HG02884 (cell line): ENCODE measurements at regions not wholly inside any gene's neighbourhood (a gene's known extent, or its start where the extent isn't known, plus 50 kb on each side); places are given as distances from the start of the nearest gene placed in this dataset.

Experiments
- ATAC-seq: cut with Tn5 transposase; IDR thresholded peaks from one replicate; pipeline ENCODE4 v1.9.1; 2021; ENCODE audit warnings: mild to moderate bottlenecking, moderate library complexity; ENCODE audit not compliant: unreplicated experiment

DNA sequence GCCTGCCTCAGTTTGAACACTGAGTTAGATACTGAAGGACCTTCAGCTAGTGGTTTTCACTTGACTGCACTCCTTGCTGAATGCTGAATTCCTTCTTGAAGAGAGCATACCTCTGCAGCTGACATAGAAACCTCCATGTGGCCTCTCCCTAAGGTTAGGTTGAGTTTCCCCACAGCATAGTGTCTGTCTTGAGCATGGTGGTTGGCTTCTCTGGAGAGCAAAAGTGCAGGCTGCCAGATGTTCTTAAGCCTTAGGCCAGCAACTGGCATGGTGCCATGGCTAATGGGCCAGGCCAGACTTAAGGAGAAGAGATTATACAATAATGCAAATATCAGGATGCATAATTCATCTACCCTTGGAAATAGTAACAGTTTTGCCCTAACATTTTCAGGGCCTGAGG, 545.6 kb upstream of the ZNF385D start:
- no peak for ATAC-seq

DNA sequence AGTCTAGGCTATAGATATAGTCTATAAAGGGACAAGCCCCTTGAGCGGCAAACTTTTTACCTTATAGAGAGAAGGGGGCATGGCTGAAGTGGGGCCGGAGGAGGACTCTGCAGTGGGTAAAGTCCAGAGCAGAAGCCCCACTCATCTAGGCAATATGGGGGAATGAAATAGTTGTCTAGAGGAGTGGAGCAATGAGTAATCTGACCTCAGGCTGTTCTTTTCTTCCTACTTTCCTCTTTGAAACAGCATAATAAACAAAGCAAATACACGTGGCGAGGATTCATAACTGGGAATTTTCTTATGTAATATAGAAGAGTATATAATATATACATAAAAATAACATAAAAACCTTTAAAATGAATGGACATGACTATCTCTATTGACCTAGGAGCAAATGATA, 546.4 kb upstream of the ZNF385D start:
- ATAC-seq: no peak

DNA sequence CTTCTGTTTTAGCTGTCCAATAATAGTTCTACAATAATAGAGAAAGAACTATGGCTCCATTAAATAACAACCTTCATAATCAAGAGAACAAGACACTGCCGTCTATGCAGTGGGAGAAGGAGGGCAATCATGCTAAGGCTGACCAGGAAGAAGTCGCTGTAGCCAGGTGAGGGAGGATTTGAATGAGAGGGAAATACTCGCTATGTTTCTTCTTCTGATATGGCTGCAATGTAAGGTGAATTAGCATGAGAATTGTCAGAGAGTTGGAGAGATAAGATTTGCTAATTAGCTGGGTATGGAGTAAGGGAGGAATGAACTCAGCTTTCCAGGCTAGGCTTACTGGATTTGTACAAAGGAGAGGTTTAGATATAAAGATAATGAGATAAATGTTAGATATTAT, 555.4 kb upstream of the ZNF385D start:
- no peak for ATAC-seq

DNA sequence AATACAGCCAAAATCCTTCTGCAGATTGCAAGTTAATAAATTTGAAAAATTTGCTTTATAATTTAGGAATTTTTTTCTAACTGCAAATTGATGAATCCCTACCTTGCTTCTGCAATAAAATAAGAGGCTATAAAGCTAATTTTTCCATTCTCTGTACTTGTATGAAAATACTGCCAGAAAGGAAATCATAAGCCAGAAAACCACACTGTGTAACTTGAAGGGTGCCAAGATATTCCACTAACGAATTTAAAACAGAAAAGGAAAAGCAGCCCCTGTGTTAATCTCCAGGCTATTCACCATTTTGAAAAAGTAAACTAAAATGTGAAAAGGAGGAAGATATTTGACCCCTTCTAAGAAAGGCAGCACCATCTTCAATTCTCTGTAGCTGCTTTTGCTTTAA, 557.9 kb upstream of the ZNF385D start:
- ATAC-seq: no peak

DNA sequence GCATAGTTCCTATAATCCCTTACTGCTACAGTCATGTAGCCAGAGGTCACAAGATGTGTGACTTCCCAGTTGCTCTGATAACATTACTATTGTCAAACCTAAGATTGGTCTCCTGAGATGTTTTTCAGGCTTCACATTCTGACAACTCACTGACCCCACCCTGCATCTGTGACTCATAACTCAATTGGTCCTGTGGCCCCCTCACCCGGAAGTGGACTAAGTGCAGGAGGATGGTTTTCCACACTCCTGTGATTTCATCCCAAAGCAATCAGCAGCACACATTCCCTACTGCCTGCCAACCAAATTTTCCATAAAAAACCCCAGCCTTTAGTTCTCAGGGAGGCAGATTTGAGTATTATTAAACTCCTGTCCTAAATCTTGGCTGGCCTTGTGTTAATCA, 564.9 kb upstream of the ZNF385D start:
- ATAC-seq: no peak

DNA sequence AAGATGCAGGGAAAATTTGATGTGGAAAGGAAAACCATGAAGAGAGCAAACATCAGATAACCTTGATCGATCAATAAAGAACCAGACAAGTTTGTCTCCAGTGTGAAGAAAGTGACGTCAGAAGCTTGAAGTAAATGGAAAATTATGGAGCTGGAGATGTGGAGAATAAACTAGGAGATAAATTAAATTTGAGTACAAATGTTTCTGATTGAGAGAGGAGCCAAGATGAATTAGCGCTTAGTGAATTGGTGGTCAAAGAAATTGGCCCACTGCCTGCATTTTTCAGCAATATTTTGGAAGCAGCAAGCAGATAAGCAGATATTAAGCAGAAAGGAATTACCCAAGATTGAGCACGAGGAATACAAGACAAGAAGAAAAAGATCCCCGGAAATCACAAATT, 567.3 kb upstream of the ZNF385D start:
- ATAC-seq: no peak

DNA sequence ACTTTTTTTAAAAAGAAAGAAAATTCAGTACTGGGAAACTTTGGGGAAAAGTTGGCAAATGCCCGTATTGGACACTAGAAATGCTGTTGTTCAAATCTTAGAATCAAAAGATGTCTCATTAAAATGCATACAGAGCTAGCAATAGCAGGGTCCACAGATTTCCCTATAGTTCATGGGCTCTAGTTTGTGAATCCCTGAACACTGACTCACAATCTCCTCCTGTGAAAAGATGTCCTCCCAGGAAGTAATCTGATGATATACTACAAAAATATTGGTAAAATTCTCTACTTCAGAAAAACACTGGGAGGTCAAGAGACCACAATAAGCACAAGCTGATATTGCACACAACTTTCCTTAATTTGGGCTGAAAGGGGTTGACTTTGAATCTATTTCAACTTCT, 568.4 kb upstream of the ZNF385D start:
- ATAC-seq: no peak

DNA sequence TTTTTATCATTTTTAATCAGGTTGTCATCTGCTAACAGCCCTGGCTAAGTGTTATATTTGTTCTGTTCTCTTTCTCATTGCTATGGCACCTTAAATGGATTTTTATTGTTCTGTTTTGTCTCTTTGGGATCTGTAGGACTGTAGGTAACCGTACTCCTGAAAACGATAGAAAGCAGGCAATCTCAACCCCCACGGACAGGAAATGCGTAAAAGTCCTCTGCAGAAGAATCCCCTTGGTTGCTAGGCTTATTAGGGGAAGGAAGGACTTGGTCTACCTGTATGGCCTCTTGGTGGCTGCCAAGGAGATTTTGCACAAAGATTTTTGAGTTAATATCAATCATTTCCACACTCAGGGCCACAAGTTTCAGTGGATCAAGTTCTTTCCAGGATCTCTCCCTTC, 571.9 kb upstream of the ZNF385D start:
- ATAC-seq: no peak

DNA sequence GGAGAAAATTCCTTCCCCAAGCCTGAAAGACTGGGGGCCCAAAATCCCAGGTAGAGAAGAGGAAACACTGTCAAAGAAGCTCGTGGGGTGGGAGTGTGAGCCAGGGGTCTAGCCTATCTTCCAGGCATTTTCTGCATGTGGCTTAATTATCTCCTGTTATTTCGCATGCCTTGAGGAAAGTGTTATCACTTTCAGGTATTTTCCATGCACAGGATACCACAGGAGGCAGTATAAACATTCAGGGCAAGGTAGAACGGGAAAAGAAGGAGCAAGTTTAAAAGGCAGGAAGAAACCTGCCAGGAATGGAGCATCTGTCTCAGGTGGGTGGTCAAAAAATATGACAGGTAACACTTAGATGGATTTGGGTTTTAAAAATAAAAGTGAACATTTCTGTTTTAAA, 575.3 kb upstream of the ZNF385D start:
- ATAC-seq: no peak

DNA sequence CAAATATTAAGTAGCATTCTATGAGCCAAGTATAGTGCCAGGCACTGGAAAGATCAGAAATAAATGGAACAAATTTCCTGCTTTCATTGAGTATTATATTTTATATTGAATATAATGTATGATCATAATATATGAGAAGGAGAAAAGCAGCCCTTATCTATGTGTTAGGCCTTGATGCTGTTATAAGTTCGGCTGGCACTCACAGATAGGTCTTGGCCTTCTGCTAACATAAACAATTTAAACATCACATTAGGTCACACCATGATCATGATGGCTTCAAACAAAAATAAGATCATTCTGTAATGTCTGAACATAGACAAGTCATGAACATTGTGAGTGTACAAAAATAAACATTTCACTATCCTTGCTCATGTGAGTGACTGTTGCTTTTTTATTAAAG, 584.0 kb upstream of the ZNF385D start:
- ATAC-seq: no peak

DNA sequence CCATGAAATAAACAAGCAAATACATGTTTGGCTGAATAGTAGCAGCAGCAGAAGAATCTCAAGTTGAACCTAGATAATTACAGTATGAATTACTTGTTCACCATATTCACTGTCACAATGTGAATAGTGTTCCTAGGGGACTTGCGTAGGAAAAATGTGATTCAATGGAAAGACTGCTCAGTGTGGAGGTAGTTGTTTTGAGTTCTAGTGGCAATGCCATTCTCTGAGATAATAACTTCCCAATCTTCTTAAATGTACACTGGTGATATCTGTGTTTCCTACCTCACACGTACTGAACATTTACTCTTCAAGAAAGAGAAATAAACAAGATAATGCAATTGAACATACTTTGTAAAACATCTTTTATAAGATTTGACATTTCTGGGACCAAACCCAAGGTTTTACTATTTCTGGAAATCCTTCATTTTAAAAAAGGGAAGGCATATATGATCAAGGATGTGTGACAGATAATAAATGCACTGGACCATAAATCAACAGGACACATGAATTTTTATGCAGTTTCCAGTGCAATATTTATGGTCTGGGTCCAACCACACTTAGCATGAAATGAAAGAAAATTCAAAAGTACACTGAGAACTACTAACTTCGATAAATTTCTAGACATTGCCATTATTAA, 598.3 kb upstream of the ZNF385D start:
- ATAC-seq: no peak

DNA sequence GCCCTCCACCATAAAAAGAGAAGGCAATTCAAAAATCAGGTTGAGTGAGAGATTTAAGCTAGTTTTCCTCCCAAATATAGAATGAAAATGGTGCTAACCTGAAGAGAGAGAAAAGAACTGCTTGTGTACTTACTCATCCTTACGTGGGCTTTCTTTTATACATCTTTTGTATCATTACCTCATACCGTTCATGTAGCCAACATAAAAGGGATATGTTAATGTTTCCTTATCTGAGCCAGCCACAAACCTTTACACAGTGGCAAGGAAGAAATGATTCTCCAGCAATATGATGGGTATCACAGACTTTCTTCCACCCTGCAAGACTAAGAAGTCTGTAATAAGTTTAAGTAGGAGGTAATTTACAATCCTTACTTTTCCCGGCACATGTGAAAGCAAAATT, 600.8 kb upstream of the ZNF385D start:
- no peak for ATAC-seq

DNA sequence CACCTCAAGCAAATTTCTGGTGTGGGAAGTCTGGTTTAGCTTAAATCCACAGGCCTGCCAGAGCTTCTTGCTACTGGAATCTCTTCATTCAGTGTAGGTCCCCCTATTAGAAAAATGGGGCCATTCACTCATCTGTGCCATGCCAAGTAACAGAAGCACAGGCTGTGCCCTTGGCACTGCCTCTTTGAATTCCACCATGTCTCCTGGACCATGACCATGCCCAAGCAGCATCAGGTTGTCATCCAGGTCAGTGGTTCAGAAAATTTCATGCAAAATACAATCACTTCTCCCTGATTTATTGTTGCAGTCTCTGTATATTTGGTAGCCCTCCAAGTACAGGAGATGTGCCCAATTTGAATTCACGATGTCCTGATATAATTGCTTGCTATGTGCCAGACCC, 602.1 kb upstream of the ZNF385D start:
- no peak for ATAC-seq

DNA sequence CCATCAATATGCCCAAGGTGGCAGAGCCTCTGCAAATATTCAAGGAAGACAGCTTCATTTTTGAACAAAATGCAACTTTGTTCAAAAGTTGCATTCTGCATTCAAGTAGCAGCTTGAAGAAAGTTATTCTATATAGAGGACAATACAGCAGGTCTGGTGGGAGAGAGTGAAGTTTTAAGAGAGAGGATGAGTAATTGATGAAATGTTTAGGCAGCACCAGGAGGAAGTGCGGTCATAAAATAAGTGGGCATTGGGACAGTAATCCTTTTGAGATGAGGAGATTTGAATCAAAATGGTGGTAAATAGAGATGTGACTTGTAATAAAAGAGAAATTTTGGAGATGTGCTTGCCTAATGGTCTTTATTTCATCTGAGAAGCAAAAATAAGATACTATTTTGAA, 607.3 kb upstream of the ZNF385D start:
- ATAC-seq: no peak

DNA sequence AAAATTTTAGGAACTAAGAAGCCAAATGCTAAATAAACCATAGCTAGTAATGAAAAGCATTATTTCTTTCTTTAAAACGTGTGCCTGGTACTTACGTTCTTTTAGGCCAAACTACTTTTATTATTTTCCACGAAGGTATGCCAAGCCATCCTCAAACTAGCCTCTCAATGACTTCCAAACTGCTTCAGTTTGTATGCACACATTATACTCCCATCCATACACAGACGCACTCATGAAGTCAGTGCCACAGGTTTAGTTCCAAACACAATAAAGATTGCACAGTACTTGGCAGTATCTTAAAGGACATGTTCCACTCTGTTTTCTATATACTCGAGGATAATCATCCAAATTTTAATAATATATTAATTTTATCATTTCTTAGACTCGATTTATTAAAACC, 609.2 kb upstream of the ZNF385D start:
- ATAC-seq: no peak

DNA sequence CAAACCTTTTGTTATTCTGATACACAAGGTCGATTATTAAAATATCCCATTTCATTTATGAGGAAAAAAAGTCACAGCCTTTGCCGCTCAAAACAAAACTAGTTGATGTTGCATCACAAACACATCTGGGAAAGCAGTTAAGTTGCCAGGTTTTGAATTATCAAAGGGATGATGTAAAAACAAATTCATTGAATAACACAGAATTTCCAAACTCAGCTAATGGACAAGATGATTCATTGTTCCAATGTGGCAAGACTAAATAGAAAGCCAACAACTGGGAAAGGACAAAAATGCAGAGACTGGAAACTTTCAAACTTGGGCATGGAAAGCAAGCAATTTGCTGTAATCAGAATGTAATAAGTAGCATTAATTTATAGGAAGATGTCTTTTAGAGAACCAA, 610.0 kb upstream of the ZNF385D start:
- no peak for ATAC-seq

DNA sequence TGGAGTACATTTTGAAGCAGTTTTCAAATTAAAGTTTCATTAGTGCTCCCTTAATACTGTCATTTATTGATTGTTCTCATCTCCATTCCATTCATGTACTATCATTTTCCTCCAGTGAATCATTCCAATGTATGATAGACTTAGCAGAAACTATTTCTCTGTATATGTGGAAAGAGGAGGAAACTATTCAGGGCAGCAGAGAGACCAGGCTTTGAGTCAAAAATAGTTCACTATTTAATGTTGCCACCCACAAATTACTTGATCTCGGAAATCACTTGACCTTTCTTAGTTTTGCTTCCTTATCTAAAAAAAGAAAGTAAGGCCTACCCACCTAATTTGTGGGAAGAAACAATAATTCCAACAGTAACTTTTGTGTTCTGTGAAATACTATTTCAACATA, 610.5 kb upstream of the ZNF385D start:
- no peak for ATAC-seq

DNA sequence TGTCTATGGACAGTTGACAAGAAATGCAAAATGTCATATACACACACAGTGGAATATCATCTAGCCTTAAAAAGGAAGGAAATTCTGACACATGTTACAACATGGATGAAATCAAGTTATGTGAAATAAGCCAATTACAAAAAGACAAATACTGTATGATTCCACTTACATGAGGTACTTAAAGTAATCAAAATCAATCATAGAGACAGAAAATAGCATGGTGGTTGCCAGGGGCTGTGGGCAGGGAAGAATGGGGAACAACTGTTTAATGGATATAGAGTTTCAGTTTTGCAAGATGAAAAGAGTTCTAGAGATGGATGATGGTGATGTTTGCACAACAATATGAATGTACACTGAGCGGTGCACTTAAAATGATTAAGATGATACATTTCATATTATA, 613.8 kb upstream of the ZNF385D start:
- ATAC-seq: no peak

DNA sequence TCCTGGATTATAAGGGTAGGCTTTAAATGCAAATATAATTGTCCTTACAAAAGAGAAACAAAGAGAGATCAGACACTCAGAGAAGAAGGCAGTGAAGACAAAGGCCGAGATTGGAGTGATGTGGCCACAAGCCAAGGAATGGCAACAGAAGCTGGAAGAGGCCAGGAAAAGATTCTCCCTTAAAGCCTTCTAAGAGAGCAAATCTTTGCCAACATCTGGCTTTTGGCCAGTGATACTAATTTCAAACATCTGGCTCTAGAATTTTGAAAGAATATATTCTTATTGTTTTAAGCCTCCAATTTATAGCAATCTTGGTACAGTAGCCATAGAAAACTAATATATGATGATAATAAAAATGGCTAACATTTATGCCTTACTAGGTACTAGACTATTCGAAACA, 615.8 kb upstream of the ZNF385D start:
- no peak for ATAC-seq

DNA sequence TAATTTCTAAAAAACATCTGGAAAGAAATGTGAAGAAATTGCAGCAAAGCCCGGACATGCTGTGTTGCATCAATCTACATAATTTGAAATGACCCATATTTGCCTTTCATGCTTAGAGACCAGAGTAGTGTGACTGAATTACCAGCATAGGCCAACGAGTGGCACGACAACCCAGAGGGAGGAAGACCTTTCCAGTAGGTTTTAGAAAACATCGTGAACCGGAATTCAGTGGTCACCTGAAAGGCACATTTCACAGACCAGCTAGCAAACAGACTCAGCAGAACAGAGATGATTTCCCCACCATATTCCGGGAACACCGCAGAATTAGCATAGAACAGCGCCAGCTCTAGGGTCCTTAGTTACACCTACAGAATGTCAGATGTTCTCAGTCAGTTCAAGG, 620.0 kb upstream of the ZNF385D start:
- no peak for ATAC-seq

DNA sequence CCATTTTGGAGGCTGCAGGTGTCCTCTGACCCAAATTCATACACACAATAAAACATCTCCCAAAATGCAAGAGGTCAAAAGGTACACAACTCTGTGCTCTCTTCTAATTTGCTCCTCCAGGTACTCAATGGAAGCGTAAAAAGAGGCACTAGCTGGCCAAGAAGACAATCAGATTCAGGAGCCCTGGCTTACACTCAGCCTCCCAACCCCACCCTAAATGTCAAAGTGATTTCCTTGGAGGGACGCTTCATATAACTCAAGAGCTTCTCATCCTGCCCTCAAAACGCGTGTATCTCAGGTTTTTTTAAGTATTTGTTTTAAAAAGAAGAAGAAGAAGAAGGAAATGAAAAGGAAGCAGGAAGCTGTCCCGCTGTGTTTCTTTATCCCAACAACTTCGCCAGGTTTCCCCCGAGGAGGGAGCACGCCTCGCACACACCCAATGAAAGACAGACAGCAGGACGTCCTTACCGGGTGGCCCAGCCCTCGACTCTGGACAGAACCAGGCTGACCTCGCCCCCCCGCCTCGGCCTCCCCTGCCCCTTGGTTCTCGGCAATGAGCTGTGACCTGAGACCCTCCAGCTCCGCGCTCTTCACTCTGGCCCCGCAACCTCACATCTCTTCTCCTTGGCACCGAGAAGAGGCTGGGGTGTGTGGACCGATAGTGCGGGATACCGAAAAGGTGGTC, 620.7 kb upstream of the ZNF385D start:
- ATAC-seq: no peak

DNA sequence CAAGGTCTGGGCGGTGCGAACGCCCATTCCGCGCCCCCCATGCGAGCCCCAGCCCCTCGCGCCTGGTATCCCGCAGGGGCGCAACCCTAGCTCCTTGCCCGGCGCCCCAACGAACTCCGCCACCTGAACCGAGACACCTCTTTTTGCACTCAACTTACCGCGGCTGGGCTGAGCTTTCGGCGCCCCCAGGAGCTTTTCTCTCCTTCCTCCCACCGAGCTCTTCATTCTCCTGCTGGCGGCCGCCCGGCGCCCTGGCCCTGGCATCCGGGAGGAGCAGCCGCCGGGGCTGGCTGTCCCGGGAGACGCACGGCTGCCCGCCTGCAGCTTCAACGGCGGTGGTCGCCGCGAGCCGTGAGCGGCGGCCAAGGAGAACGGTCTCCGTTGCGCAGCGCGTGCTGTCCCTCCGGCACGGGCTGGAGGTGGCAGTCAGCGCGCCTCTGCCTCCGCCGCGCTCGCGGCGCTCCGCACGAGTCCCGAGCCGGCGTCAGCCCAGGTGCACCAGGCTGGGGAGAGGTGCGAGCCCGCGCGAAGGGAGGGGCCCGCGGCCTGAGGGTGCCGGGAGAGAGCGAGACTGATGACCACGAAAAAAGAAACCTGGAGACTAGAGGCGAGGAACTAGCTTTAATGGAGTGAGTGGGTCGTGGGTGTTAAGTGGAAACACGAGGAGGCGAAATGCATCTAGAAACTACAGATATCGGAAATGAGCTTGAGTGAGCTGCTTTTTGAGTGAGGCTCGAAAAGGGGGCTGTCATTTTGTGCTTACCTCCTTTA, 621.5 kb upstream of the ZNF385D start:
- no peak for ATAC-seq
